Endometrium (tissue), 2 donors: ENCODE measurements at regions not wholly inside any gene's neighbourhood (a gene's known extent, or its start where the extent isn't known, plus 50 kb on each side); places are given as distances from the start of the nearest gene placed in this dataset.
A peak's percentile ranks its signal among the peaks of the same experiment; 100 is the strongest.

ENCODE experiments used
- FAIRE-seq: peaks from 2 replicates; lab custom pipeline; 2012; peaks lifted over from hg19 to GRCh38; lab: Jason Lieb, UNC
- donor health status: control.
- donor health status: control.

DNA sequence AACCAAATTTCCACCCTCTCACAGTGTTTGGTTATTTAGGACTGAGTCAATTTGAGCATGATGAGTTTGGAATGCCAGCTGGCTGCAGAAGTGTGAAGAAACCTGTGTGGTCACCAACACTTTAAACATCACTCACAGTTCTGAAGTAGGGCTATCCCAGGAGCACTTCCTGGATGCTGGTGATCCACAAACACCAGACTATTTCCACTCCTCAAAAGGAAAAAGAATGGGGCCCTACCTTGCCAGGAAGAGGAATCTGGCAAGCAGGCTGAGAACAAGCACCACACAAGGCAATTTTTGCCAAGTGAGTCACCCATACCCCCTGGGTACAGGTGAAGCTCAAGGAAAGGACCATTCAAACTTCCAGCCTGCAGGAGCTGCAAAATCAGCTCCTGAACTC lies 294.2 kb upstream of the PTGER4 start:
- no peak for FAIRE-seq

- FAIRE-seq, result no peak
Observed at GRCh38 chr5:40384782-40385390, 294.8 kb upstream of the PTGER4 start.

DNA sequence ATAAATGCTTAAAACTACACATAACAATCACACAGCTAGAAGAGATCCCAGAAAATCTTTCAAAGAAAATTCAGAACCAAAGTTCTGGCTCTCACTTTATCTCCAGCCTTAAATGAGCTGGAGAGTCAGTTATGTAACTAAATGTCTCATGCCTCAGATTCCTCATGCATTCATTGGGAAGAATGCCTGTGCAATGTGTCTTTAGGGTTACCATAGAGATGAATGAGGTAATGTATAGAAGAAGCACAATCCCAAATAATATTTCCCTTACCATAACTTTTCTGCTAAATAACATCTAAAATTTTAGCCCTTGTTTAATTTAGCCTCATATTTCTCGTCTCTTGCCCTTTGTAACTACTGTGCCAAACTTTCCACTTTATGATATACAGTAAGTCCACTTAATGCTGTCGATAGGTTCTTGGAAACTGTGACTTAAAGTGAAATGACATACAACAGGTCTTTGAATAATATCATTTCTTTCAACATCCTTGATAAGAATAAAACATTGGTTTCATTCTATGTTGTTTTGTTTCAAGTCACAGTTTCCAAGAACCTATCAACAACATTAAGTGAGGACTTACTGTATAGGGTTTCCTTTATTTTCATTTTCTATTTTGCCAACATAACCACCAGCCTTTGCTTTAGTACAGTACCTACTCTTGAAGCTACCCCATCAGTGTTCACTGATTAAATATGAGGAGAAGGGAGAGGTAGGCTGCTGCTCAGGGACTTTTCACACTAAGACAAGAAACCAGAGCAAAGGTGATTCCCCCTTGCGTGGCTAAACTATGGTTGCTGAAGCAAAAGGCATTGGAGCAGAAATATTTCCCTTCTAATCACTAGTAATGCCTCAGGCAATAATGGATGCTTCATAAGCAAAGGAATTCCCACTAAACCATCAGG lies 295.7 kb upstream of the PTGER4 start:
- no peak for FAIRE-seq

DNA sequence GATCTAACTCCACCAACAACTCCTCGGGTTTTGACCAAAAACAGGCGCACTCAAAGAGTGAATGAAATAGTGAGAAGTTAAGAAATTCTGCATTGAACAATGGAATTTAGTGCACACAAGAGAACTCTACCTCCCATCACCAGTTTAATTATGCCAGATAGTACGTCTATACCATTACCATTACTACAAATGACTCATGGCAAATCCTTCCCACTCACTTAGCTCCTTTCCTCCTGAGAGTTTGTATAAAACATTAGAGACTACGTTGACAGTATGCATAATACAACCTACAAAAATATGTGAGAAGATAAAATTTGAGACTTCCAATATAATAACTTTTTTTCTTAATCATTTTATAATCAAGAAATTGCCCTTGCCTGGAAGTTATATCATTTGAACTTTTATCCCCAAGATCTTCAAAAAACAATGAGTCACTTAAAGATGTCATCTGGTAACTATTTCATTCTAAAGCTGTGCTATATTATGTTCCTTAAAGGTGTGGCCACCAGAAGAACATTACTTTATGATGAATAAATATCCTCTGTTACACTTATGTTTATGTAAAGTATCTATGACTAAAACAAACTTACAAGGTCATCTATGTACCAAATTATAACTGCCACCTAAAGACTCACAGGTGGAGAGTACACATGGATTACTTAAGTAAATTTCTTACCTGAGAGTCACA lies 297.9 kb upstream of the PTGER4 start:
- FAIRE-seq, result no peak

DNA sequence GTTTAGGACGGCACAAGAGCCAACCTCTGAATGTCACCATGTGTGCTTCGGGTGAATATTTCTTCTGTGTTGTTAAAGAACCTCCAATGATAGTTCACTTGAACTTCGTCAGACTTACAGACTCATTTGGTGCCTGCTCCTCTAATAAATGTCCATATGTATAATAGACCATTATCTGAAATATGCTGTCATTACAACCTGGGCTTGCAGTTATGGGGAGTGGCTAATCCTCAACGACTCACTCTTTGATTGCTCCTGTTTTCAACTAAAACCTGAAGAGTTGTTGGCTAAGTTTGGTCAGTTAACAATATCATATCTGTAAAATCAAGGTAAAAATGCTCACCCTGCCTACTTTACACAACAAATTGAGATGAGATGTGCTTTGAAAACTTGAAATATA lies 298.7 kb upstream of the PTGER4 start:
- no peak for FAIRE-seq

DNA sequence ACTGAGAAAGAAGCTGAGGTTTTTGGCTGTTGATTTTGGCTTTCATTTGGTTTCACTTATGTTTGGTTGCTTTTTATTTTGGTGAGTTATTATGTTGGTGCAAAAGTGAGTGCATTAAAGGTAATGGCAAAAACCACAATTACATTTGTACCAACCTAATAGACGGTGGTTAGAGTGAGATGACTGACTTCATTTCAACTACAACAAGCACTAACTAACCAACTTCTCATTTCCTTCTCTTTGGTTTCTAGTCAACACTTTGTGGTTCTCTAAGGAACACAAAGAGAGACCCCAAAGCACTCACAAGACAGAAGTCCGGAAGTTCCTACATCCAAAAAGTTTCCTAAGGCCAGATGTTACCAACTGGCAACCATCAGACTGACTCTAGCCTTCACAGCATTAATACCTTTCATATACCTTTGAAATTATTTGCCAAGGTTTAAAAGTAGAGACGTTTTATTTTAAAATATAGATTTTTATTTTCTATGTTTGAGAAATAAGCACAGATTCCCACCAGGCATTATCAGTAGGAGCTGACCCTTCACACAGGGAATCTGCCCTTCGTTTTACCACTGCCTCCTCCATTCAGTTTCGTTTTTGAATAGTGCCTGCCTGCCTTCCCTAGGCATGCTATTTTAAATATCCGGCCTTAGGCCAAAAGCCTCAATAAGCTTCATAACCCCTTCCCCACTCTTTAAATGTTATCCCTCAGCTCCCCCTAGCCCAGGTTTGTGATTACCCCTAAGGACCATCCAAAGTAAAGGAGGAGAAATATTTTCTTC lies 301.1 kb upstream of the PTGER4 start:
- no peak for FAIRE-seq

GRCh38 chr5:40376566-40376965 lies 303.1 kb upstream of the PTGER4 start:
- FAIRE-seq, result no peak

- peak; percentile 55 for FAIRE-seq
Observed at GRCh38 chr5:40374853-40375252, 304.9 kb upstream of the PTGER4 start.

DNA sequence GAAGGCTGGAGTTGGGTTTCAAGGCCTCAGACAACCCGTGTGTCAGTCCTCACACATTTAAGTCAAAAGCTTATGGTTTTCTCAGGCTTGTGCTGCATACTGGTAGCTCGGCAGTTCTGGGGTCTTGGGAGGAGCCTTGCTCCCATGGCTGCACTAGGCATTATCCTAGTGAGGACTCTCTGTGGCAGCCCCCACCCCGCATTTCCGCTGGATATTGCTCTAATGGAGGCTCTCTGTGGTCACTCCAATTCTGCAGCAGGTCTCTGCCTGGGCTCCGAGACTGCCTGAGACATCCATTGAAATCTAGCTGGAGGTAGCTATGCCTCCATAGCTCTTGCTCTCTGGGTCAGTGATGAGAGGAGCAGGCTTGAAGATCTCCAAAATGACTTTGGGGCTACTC lies 311.5 kb upstream of the PTGER4 start:
- FAIRE-seq, result no peak

GRCh38 chr5:40367255-40367654 lies 312.5 kb upstream of the PTGER4 start:
- FAIRE-seq, result no peak

- FAIRE-seq, result no peak
Observed at GRCh38 chr5:40365342-40366330, 314.1 kb upstream of the PTGER4 start.

DNA sequence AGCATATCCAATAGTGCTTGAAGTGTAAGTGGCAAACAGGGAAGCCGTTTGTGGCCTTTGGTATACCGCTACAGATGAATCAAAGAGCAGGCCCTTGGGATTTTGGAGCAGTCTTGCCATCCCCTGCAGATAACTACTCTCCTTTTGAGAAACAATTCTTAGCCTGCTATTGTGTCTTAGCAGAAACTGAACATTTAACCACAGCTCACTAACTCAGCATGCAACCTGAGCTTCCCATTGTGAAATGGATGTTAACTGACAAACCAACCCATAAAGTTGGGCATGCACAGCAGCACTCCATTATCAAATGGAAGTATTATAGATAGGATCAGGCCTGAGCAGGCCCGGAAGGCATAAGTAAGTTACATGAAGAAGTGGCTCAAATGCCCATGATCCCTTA lies 315.3 kb upstream of the PTGER4 start:
- no peak for FAIRE-seq

DNA sequence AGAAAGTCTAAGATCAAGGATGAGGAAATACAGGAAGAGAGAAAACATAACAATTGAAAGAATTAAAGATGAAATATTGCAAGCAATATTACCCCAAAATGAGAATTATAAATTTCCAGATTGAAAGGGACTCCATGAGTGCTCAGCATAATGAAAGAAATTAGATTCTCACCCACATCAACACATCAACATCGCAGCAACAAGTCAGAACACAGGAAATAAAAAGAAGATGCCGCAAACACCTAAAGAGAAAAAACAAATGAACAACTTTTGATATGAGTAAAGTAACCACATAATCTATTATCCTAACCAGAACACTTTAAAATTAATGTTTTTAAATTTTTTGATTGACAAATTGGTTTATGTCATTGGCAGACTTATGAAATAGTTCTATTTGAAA lies 318.3 kb upstream of the PTGER4 start:
- FAIRE-seq, result no peak

- FAIRE-seq, result no peak
Observed at GRCh38 chr5:40360685-40361084, 319.0 kb upstream of the PTGER4 start.

GRCh38 chr5:40359832-40360231 lies 319.9 kb upstream of the PTGER4 start:
- no peak for FAIRE-seq

GRCh38 chr5:40359093-40359492 lies 320.6 kb upstream of the PTGER4 start:
- no peak for FAIRE-seq

GRCh38 chr5:40356248-40356647 lies 323.5 kb upstream of the PTGER4 start:
- no peak for FAIRE-seq

DNA sequence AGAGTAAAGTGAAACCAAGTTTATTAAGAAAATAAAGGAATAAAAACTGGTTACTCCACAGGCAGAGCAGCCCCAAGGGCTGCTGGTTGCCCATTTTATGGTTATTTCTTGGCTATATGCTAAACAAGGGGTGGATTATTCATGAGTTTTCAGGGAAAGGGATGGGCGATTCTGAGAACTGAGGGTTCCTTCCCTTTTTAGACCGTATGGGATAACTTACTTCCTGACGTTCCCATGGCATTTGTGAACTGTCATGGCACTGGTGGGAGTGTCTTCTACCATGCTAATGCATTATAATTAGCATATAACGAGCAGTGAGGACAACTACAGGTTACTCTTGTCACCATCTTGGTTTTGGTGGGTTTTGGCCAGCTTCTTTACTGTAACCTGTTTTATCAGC lies 323.9 kb upstream of the PTGER4 start:
- no peak for FAIRE-seq

DNA sequence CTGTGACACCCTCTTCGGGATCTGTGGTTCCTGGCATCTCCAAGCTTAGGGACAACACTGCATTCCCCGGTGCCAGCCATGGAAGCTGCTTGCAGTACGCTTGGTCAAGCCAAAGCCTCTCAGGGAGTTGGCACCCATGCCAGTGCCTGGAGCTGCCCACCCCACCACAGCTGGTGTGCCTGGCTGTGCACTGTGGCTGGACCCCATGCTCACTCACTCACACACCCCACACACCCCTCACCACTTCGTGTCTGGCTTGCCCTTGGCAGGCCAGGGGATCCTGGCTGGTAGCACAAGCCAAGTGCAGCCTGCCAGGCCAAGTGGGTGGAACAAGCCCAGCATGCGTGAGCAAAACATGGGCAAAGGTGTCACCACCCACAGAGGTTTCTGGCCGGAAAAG lies 324.5 kb upstream of the PTGER4 start:
- no peak for FAIRE-seq

GRCh38 chr5:40354171-40354570 lies 325.5 kb upstream of the PTGER4 start:
- FAIRE-seq, result no peak

GRCh38 chr5:40353442-40353841 lies 326.3 kb upstream of the PTGER4 start:
- no peak for FAIRE-seq
